ENCODE measurements at regions not wholly inside any gene's neighbourhood (a gene's known extent, or its start where the extent isn't known, plus 50 kb on each side); places are given as distances from the start of the nearest gene placed in this dataset.

DNA sequence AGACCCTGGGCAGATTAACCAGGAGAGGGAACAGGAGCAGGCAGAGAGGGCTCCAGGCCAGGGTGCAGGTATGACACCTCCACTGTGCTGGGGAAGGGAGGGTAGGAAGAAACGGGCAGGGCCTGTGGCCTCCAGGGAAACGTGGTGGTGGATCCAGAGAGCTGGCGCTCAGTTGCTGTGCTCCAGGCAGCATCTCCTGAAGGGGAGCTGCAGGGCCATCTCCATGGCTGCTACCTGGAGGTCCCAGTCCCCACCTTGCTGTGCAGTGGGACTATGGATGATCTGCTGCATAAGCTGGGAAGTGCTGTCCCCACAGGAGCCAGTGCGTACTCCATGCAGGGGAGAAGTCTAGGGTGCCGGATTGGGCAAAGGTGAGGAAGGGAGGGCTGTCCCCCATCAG is 125.9 kb upstream of the RUNX3 start:
- no peak for TF ChIP-seq CTCF (IDR thresholded peaks at IDR 0.05)
- no peaks in the 10 kb centered on the region for H3K36me3 ChIP-seq
- no peak overlapping the region for H3K27ac ChIP-seq
- H3K4me3 ChIP-seq, result no peak overlapping the region
- H3K9me3 ChIP-seq, result no peaks in the 10 kb centered on the region
- DNase-seq (no peak), ATAC-seq (peak; percentile 30)
- H3K27me3 ChIP-seq, result peaks cover 6% of the 10 kb centered on the region
- no peaks in the 10 kb centered on the region for H3K4me1 ChIP-seq
- intact Hi-C loops (cut with DNase I), result no loop called here

- no peak overlapping the region for H3K27ac ChIP-seq
- intact Hi-C loops (cut with DNase I), result no loop called here
- H3K36me3 ChIP-seq, result no peaks in the 10 kb centered on the region
- H3K9me3 ChIP-seq, result no peaks in the 10 kb centered on the region
- DNase-seq (no peak), ATAC-seq (no peak)
- no peak for TF ChIP-seq CTCF (IDR thresholded peaks at IDR 0.05)
- H3K27me3 ChIP-seq, result peaks cover 6% of the 10 kb centered on the region
- no peaks in the 10 kb centered on the region for H3K4me1 ChIP-seq
- no peak overlapping the region for H3K4me3 ChIP-seq
These were observed 125.3 kb upstream of the RUNX3 start for GRCh38 chr1:25055324-25055780.

DNA sequence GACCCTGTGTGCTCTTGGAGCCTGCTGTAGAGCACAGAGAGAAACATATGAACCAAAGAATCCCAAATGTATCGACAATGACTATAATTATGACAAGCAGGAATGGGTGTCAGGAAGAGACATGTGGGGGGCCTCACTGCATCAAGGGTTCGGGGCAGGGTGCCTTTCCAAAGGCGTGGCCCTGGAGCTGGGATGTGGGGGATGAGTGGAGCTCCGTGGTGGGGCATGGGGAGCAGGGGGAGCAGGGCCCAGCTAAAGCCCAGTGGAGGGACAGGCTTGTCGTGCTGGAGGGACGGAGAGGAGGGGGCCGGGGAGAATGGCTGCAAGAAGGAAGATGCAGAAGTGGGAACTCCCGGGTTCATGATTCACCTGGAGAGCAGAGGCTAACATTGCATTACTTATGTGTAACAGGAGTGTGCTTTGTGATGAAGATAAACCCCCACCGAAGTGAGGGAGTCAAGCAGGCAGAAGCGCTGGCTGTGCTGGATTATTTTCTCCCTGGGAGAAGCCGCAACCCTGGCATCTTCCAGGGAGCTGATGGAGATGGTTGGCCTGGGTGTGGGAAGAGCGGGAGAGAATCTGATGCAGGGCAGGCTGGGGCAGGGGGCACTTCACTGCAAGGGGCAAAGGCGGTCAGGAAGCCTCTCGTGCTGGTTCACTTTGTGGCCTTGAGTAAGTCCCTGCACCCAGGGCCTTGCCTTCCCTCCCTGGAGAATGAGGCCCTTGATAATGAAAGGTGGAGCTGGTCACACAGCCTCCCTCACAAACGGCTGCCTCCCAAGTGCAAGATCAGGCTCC is 124.6 kb upstream of the RUNX3 start:
- no peak for TF ChIP-seq CTCF (IDR thresholded peaks at IDR 0.05)
- no peak for ATAC-seq
- Histone ChIP-seq H3K4me3 (no peak overlapping the region), H3K27ac (no peak overlapping the region), H3K27me3 (peaks cover 6% of the 10 kb centered on the region), H3K9me3 (no peaks in the 10 kb centered on the region), H3K4me1 (no peaks in the 10 kb centered on the region), H3K36me3 (no peaks in the 10 kb centered on the region)
- DNase-seq, result peak; percentile 53
- intact Hi-C loops (cut with DNase I), result no loop called here

GRCh38 chr1:25053576-25054250 is 123.6 kb upstream of the RUNX3 start:
- no peak overlapping the region for H3K4me3 ChIP-seq
- H3K27ac ChIP-seq, result no peak overlapping the region
- no peak for TF ChIP-seq CTCF (IDR thresholded peaks at IDR 0.05)
- ATAC-seq, result no peak
- intact Hi-C loops (cut with DNase I), result no loop called here
- H3K4me1 ChIP-seq, result no peaks in the 10 kb centered on the region
- DNase-seq, result peak; percentile 50
- H3K9me3 ChIP-seq, result no peaks in the 10 kb centered on the region
- peaks cover 6% of the 10 kb centered on the region for H3K27me3 ChIP-seq
- no peaks in the 10 kb centered on the region for H3K36me3 ChIP-seq

- no peak for ATAC-seq
- H3K27ac ChIP-seq, result no peak overlapping the region
- no peak for TF ChIP-seq CTCF (IDR thresholded peaks at IDR 0.05)
- DNase-seq, result no peak
- intact Hi-C loops (cut with DNase I), result no loop called here
- H3K4me3 ChIP-seq, result no peak overlapping the region
- H3K4me1 ChIP-seq, result no peaks in the 10 kb centered on the region
- H3K9me3 ChIP-seq, result no peaks in the 10 kb centered on the region
- peaks cover 6% of the 10 kb centered on the region for H3K27me3 ChIP-seq
- H3K36me3 ChIP-seq, result no peaks in the 10 kb centered on the region
These were observed 121.8 kb upstream of the RUNX3 start for GRCh38 chr1:25051906-25052305.

All from upper lobe of right lung (tissue), 1 donor.